Pancreas (tissue), 10 donors: ENCODE measurements at regions not wholly inside any gene's neighbourhood (a gene's known extent, or its start where the extent isn't known, plus 50 kb on each side); places are given as distances from the start of the nearest gene placed in this dataset.

Experiments used
- ATAC-seq, 4 donors: fragments of 200-7000 bp; cut with Tn5 transposase; one replicate each; pipeline versions ENCODE4 v1.8.0 to v1.9.1; 2020; ENCODE audit warnings: mild to moderate bottlenecking in 4 of 4, moderate library complexity in 4 of 4
- DNase-seq, 6 donors: peaks; one replicate each; pipeline ENCODE4 v3.0.0-alpha.2; 2020
- FAIRE-seq: peaks from 2 replicates; lab custom pipeline; 2012; peaks lifted over from hg19 to GRCh38; lab: Jason Lieb, UNC
- H3K27ac ChIP-seq, 4 donors: fragments of 200-600 bp; sonication (generic); 1 replicate in 3 of 4; 2 replicates in 1 of 4; pipeline versions ENCODE4 v1.5.0 to v1.8.0; 2020
- H3K27me3 ChIP-seq, 4 donors: fragments of 200-600 bp; one replicate each; pipeline ENCODE4 v1.8.0; 2021
- H3K36me3 ChIP-seq, 3 donors: fragments of 200-600 bp; sonication (generic) in 1 of 3; one replicate each; pipeline versions ENCODE4 v1.5.0 to v1.8.0; 2020 to 2021
- H3K4me1 ChIP-seq, 3 donors: fragments of 200-600 bp; one replicate each; pipeline ENCODE4 v1.8.0; 2021
- H3K4me3 ChIP-seq, 4 donors: fragments of 200-600 bp; sonication (generic) in 2 of 4; one replicate each; pipeline versions ENCODE4 v1.5.0 to v1.8.0; 2020 to 2021
- H3K9me3 ChIP-seq, 4 donors: fragments of 200-600 bp; one replicate each; pipeline ENCODE4 v1.8.0; 2021
- WGBS, 2 donors: extraction: QIAGEN DNeasy Blood & Tissue Kit; methylation state at CpG; one replicate each; pipeline ENCODE4 v1.1.7; 2013; 5-methylcytosine and 5-hydroxymethylcytosine counted together
- intact Hi-C, 3 donors: fragments of 100-400 bp; cut with DNase I; formaldehyde crosslinking; loops; one replicate each; pipeline versions ENCODE4 v1.11.1 to v1.14.2; 2022
- TF ChIP-seq, protein P1 (sequence below), 4 donors: fragments of 200-600 bp; sonication (generic) in 3 of 4; IDR thresholded peaks; one replicate each; pipeline versions ENCODE4 v1.5.0 to v1.8.0; 2021; ENCODE audit warnings: antibody characterized with exemption in 4 of 4
- donor health status: healthy with polysubstance abuse.
- donor health status: DM: no; HTN: no; CAD: no; lungs with moderate emphysema.
- donor health status: DM: no; HTN: no; CAD: no.
- donor health status: control.
- donor health status: control.
- donor health status: Bipolar disorder and iron deficiency.
- donor health status: DM: yes; HTN: yes; CAD: no.
- donor health status: DM: no; HTN: no; CAD: no.
- donor health status: DM: no; HTN: no; CAD: no.
- donor health status: DM: yes; HTN: yes; CAD: no.

DNA sequence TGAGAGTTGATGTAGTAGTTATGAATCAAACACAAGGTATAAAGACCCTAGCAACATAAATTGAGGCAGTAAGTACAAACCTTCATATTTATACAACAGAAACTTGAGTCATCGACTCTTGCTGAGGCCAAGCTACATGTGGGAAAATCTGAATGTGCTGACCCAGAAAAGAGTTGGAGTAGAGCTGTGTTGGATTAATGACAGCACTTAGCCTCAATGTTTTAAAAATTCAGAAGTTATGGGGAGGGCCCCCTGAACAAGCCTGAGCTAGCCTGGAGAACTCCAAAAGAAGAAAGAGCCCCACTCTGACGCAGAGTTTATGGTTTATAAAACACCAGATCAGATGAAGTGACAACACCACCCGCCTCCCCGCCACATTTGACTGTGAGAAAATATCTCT lies 100.0 kb downstream of the DUSP6 start:
- intact Hi-C loops: no loop called here
- Histone ChIP-seq H3K27ac (no peak overlapping the region), H3K27me3 (no peaks in the 10 kb centered on the region), H3K36me3 (no peaks in the 10 kb centered on the region), H3K4me3 (no peak overlapping the region), H3K4me1 (peaks cover 0 to 6% (median 0%) of the 10 kb centered on the region in 3 donors), H3K9me3 (no peaks in the 10 kb centered on the region)
- TF ChIP-seq, protein P1, sequence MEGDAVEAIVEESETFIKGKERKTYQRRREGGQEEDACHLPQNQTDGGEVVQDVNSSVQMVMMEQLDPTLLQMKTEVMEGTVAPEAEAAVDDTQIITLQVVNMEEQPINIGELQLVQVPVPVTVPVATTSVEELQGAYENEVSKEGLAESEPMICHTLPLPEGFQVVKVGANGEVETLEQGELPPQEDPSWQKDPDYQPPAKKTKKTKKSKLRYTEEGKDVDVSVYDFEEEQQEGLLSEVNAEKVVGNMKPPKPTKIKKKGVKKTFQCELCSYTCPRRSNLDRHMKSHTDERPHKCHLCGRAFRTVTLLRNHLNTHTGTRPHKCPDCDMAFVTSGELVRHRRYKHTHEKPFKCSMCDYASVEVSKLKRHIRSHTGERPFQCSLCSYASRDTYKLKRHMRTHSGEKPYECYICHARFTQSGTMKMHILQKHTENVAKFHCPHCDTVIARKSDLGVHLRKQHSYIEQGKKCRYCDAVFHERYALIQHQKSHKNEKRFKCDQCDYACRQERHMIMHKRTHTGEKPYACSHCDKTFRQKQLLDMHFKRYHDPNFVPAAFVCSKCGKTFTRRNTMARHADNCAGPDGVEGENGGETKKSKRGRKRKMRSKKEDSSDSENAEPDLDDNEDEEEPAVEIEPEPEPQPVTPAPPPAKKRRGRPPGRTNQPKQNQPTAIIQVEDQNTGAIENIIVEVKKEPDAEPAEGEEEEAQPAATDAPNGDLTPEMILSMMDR (IDR thresholded peaks at IDR 0.05): no peak
- 81 to 86% methylated on average over 4 of the region's 4 CpGs for WGBS, 2 donors
- DNase-seq (no peak), ATAC-seq (peak; percentile 49 to 75 (median 65)), FAIRE-seq (no peak)

DNA sequence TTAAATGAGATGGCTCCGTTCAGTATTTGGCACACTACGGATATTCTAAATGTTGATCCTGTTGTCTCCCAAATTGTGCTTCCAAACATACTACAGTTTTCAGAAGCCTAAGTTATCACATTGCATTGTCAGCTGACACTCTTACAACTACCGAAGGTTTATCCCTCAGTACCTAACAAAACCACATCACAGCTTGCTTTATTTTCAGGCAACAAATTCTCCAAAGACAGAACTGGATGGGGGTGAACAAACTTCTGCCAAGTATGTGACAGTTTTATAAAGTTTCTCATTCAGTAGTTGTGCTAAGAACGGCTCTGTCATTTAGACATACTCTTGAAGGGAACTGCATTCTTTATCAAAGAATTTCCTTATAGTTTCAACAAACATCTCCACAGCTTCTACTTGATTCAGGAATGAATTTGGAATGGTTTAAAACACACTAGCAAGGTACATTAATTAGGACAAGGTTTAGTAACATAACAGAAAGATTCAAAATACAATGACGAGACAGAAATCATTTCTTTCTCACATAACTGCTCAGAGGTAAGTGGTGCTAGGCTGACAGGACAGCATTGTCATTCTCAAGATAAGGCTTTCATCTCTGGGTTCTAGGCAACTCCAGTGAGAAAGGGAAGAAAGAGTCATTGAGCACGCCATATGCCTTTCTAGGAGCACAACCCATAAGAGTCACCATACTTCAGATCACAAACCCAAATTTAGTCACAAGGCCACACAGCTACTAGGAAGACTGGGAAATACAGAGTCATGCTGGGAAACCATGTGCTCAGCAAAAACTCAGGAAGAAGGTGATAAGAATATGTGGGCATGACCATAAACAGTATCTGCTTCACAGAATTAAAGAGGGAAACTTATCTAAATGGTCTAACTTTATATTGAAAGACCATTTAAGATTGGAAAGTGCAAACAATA lies 100.7 kb downstream of the DUSP6 start:
- no peak overlapping the region for H3K27ac ChIP-seq
- WGBS, 2 donors: 78 to 79% methylated on average over 6 of the region's 6 CpGs
- H3K4me1 ChIP-seq: peaks cover 0 to 6% (median 0%) of the 10 kb centered on the region in 3 donors
- no peaks in the 10 kb centered on the region for H3K9me3 ChIP-seq
- H3K27me3 ChIP-seq: no peaks in the 10 kb centered on the region
- no peak for DNase-seq
- intact Hi-C loops: no loop called here
- FAIRE-seq: no peak
- H3K4me3 ChIP-seq: no peak overlapping the region
- peak; percentile 66 to 81 (median 76) for ATAC-seq
- no peaks in the 10 kb centered on the region for H3K36me3 ChIP-seq
- TF ChIP-seq, protein P1 (IDR thresholded peaks at IDR 0.05): no peak

DNA sequence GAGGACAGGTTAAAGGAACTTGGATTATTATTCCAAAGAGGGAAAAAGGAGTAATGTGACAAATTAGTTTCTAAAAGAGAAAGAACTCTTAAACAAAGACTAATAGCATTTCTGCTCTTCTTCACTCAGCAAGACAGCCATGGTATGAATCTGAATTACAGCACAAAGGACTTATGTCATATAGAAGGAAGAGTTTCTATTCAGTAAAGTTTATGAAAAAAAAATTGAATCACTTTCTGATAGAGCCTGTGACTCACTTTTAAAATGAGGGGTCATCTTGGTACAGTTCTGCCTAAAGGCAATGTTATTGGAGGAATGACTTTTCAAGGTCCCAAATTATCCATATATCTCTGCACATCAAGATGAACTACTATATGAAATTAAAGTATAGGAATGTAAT lies 101.7 kb downstream of the DUSP6 start:
- TF ChIP-seq, protein P1 (IDR thresholded peaks at IDR 0.05): no peak
- ATAC-seq (no peak), DNase-seq (no peak), FAIRE-seq (no peak)
- Histone ChIP-seq H3K27ac (no peak overlapping the region), H3K36me3 (no peaks in the 10 kb centered on the region), H3K4me3 (no peak overlapping the region), H3K27me3 (no peaks in the 10 kb centered on the region), H3K9me3 (no peaks in the 10 kb centered on the region), H3K4me1 (peaks cover 0 to 6% (median 0%) of the 10 kb centered on the region in 3 donors)
- intact Hi-C loops: no loop called here

DNA sequence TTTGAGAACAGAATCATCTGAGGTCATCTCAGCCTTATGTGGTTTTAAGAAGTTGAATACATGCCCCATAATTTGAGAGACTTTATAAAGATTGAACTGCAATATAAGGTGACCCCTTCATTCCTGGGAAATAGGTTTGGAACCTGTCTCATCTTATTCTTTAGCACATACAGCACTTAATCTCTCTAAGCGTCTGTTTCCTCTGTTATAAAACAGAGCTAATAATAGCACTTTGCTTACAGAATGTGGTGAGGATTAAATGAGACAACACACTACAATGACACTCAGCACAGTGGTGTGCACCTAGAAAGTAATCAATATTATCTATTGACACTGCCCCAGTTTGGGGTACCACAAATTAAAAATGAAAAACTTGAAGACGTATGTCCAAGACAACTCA lies 102.1 kb downstream of the DUSP6 start:
- TF ChIP-seq, protein P1 (IDR thresholded peaks at IDR 0.05): no peak
- H3K36me3 ChIP-seq: no peaks in the 10 kb centered on the region
- no peak for DNase-seq
- no peak overlapping the region for H3K27ac ChIP-seq
- H3K4me3 ChIP-seq: no peak overlapping the region
- intact Hi-C loops: no loop called here
- peaks cover 0 to 6% (median 0%) of the 10 kb centered on the region in 3 donors for H3K4me1 ChIP-seq
- no peaks in the 10 kb centered on the region for H3K9me3 ChIP-seq
- no peak for FAIRE-seq
- ATAC-seq: no peak
- H3K27me3 ChIP-seq: no peaks in the 10 kb centered on the region
- WGBS, 2 donors: 77 to 81% methylated on average over 2 of the region's 2 CpGs

DNA sequence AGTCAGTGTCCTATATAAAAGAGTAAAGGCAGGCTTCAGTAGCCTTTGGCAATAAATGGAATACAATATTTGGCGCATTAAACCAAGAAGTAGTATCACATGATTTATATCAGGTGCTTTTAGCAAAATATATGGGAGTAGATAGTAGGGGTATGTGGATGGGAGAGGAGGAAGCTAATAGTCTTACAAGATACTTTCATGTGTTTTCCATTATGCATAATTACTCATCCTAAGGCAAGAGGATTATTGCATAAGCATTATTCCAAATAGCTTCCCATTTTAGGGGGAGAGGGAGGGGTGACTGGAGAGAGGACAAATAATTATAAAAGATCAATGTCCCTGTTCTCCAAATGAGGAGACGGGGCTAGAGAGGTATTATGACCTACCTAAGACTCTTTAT lies 104.3 kb downstream of the DUSP6 start:
- 91 to 95% methylated on average over 2 of the region's 2 CpGs for WGBS, 2 donors

More for the DNA sequence above, 104.3 kb downstream of the DUSP6 start:
- peaks cover 0 to 6% (median 0%) of the 10 kb centered on the region in 3 donors for H3K4me1 ChIP-seq
- no peak for DNase-seq
- no peaks in the 10 kb centered on the region for H3K36me3 ChIP-seq
- intact Hi-C loops: no loop called here
- no peak overlapping the region for H3K4me3 ChIP-seq
- FAIRE-seq: no peak
- H3K27ac ChIP-seq: no peak overlapping the region
- TF ChIP-seq, protein P1 (IDR thresholded peaks at IDR 0.05): no peak
- H3K27me3 ChIP-seq: no peaks in the 10 kb centered on the region
- ATAC-seq: no peak
- H3K9me3 ChIP-seq: no peaks in the 10 kb centered on the region
